Amniotic stem cell (primary cell): ENCODE measurements at regions not wholly inside any gene's neighbourhood (a gene's known extent, or its start where the extent isn't known, plus 50 kb on each side); places are given as distances from the start of the nearest gene placed in this dataset.
"Not testable (repeated sequence)": the region's sequence is repeated elsewhere in the genome, so short reads cannot be mapped to it uniquely, and the experiment has no call there.

Experiments
- DNase-seq: peaks from one replicate; lab custom pipeline; 2025; lab: John Stamatoyannopoulos, UW

- no peak for DNase-seq
Observed at GRCh38 chr5:14942212-14942611, 70.6 kb upstream of the ANKH start.

- DNase-seq, result no peak
Observed at GRCh38 chr5:14937254-14937653, 65.7 kb upstream of the ANKH start.

GRCh38 chr5:14936588-14936987 is 65.0 kb upstream of the ANKH start:
- no peak for DNase-seq

- DNase-seq, result no peak
Observed at GRCh38 chr5:14935341-14935740, 63.8 kb upstream of the ANKH start.

GRCh38 chr5:14932902-14933469 is 61.4 kb upstream of the ANKH start:
- DNase-seq, result no peak

GRCh38 chr5:14930486-14930885 is 58.9 kb upstream of the ANKH start:
- DNase-seq, result no peak

GRCh38 chr5:14929293-14930065 is 57.9 kb upstream of the ANKH start:
- DNase-seq, result no peak

GRCh38 chr5:14928661-14929060 is 57.1 kb upstream of the ANKH start:
- no peak for DNase-seq

GRCh38 chr5:14925326-14925725 is 53.7 kb upstream of the ANKH start:
- DNase-seq, result no peak

- not testable (repeated sequence) for DNase-seq
Observed at GRCh38 chr5:14922952-14923351, 51.4 kb upstream of the ANKH start.

GRCh38 chr5:14922456-14922855 is 50.9 kb upstream of the ANKH start:
- DNase-seq, result no peak
